GM20431 (cell line): ENCODE measurements at regions not wholly inside any gene's neighbourhood (a gene's known extent, or its start where the extent isn't known, plus 50 kb on each side); places are given as distances from the start of the nearest gene placed in this dataset.
"Not testable (repeated sequence)": the region's sequence is repeated elsewhere in the genome, so short reads cannot be mapped to it uniquely, and the experiment has no call there.

Source experiments
- in situ Hi-C: fragments of 300-500 bp; cut with MseI, MboI; formaldehyde crosslinking; loops from one replicate; pipeline ENCODE4 v1.15.0; 2020; ENCODE audit warnings: low sequenced_read_pairs; ENCODE audit not compliant: unreplicated experiment

DNA sequence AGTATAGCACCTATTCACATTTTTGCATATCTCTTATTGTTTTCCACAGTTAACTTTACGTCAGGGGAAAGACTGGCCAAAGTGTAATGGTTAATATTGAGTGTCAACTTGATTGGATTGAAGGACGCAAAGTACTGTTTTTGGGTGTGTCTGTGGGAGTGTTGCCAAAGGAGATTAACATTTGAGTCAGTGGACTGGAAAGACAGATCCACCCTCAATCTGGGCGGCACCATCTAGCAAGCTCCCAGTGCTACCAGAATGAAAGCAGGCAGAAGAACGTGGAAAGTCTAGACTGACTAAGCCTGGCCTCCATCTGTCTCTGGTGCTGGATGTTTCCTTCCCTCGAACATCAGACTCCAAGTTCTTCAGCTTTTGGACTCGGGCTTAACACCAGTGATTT is 1900.7 kb upstream of the RAG2 start:
- in situ Hi-C loops = no loop called here

- in situ Hi-C loops = no loop called here
These were observed 1894.0 kb upstream of the RAG2 start for GRCh38 chr11:38491986-38492385.

DNA sequence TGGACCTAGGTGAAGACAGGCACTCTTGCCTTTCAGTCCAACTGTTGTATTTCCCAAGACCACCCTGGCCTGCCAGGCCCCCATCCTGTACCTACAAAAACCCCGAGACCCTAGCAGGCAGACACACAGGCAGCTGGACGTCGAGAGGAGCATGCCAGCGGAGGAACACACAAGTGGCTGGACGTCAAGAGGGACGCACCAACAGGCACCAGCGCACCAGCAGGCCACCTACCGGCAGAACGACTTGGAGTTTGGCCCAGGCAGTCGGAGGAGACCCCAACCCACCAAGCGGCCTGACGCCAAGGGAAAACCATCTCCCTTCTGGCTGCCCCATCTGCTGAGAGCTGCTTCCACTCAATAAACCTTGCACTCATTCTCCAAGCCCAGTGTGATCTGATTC is 1883.4 kb upstream of the RAG2 start:
- in situ Hi-C loops = no loop called here

DNA sequence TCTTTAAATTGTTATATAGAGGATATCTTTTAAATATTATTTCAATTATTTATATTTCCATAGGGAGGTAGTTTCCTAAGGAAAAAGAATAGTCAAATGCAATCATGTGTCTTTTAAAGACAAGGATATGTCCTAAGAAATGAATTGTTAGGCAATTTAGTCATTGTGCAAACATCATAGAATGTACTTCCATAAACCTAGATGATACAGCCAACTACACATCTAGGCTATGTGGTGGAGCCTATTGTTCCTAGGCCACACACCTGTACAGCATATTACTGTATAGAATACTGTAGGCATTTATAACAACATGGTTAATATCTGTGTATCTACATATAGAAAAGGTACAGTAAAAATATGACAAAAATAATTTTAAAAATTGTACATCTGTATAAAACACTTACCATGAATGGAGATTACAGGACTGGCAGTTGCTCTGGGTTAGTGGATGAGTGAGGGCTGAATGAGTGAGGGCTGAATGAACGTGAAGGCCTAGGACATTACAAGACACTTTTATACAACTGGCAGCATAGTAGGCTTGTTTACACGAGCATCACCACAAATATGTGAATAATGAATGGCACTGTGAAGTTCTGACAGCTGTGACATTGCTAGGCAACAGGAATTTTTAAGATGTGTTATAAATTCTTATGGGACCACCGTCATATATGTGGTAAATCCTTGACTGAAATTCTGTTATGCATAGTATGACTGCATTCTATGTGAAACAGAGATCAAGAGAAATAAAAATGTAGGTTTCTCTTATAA is 1879.0 kb upstream of the RAG2 start:
- in situ Hi-C loops = no loop called here

- in situ Hi-C loops = no loop called here
These were observed 1863.7 kb upstream of the RAG2 start for GRCh38 chr11:38461751-38462150.

- in situ Hi-C loops = no loop called here
These were observed 1862.9 kb upstream of the RAG2 start for GRCh38 chr11:38460896-38461295.

GRCh38 chr11:38460429-38460828 is 1862.4 kb upstream of the RAG2 start:
- in situ Hi-C loops = no loop called here

DNA sequence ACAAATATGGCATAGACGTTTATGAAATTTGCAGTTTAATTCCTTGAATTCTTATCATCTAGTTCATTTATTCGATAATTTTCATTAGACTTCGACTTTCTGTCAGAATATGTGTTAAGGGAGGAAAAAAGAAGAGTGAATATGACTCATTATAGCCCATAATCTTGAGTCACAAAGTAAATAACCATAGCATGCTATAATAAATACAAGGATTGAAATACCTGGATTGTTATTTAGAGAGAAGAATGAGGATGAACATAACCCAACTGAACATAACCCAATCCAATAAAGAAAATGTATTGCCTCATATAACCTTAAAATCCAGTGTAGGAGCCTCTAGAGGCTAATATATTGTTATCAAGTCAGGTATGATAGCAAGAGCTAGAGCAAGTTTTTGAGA is 1858.3 kb upstream of the RAG2 start:
- in situ Hi-C loops = no loop called here

DNA sequence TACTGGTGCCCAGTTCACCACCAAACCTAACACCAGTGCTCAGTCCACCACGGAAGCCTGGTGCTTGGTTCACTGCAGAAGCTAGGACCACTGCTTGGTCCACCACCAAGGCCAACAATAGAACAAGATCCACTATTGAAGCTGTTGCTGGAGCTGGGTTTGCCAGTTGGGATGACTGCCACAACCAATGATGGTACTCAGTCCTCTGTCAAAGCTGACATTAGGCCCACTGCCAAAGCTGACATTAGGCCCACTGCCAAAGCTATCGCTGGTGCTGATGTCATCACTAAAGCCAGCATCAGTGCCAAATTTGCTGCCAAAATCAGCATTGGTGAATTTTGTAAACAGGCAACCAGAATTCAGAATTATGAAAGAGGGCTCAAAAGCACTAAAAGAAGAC is 1850.2 kb upstream of the RAG2 start:
- in situ Hi-C loops = no loop called here

- in situ Hi-C loops = no loop called here
These were observed 1848.3 kb upstream of the RAG2 start for GRCh38 chr11:38446336-38446735.

DNA sequence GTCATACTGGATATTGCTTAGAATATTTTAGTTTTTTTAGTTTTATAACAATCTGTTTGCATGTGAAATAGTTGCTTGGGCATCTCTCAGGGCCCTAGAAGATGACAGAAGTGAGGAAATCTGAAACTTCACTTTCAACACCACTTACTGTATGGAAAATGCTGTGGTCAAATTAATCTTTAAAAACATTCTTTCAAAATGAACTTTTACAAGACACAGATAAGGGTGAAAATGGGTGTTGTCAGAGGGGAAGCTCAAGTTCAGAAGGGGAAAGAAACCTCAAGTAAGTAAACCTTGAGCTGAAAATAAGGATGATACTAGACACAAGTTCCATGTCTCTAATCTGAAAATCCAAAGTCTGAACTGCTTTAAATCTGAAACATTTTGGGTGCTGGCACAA is 1840.1 kb upstream of the RAG2 start:
- in situ Hi-C loops = no loop called here

DNA sequence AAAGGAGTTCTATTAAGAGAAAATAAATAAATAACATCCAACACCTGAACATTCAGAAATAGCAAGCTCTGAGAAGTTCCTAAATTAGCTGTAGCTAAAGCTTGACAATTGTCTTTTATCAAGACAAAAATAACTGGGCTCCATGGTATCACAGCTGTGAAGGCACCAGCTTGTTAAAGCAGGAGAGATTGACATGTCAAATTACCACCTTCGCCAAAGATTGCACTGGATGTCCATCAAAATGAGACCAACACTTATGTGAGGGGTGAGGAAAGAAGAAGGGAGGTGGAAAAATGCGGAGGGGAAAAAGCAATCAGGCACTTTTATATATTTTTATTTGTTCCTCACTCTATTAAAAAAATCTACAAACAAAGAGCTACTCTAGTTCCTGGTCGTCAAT is 1827.5 kb upstream of the RAG2 start:
- in situ Hi-C loops = no loop called here

DNA sequence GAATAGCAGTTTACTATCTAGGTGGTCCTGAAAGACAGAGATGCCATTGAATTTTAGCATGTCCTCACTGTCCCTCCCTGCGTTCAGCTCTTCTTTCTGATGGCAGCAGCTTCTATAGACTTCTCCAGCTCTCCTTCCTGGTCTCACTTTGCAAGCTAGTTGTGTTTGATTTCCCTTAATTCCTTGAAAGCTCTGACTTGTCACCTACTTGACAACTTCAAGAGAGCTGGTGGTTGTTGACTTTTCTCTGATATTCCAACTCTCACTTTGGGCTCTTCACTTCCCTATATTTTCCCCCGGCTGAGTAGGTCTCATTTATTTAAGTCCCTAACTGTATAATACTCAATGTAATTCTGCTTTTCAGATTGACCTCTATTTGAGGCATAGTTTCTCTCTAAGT is 1825.0 kb upstream of the RAG2 start:
- in situ Hi-C loops = no loop called here

DNA sequence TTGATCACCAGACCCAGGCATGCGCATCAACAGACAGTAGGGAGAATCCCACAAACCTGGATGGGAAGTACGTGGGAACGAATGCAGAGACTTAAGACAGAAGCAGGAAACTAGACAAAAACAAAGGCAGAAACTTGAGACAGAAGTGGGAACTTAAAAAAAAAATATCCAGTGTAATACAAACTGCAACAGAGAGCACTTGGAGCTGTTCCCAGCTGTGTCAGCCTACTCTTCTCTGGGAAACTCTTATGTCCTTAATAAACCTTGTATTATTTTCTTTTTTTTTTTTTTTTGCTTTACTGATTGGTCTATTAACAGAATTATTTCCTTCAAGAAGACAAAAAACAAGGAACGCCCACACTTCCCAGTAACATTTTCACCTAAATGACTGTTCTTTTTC is 1818.1 kb upstream of the RAG2 start:
- in situ Hi-C loops = no loop called here

DNA sequence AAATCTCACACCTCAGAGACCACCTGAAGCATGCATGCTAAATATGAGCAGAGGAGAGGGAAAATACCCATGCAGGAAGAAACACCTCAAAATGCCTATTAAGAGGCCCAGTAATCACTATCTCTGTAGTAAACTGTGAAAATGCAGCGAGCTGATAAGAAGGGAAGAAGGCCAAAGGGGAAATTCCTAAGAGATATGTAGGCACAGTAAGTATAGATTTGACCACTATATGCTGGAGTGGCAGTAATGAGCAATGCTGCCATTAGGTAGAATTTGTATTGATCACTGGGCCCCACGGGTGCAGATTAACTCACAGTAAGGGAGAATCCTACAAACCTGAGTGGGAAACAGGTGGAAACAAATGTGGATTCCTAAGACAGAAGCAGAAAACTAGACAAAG is 1813.1 kb upstream of the RAG2 start:
- in situ Hi-C loops = no loop called here

DNA sequence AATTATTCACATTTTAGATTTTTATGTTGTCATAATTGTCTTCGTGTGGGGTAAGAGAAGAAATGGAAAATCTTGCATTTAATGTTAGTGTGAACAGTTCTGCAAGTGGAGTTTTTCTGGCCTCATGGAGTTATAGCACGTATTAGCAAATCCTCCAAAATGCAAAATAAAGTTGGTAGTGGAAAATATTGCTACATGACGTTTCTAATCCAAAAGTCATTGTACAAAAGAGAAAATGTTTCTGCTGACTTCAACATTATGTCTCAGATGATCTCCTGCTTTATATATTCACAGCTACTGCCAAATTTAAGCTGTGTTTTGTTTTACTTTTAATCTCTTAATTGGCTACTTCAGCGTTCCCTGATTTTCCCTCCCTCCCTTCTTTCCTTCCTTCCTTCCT is 1804.0 kb upstream of the RAG2 start:
- in situ Hi-C loops = no loop called here

GRCh38 chr11:38392176-38392575 is 1794.1 kb upstream of the RAG2 start:
- in situ Hi-C loops = no loop called here

DNA sequence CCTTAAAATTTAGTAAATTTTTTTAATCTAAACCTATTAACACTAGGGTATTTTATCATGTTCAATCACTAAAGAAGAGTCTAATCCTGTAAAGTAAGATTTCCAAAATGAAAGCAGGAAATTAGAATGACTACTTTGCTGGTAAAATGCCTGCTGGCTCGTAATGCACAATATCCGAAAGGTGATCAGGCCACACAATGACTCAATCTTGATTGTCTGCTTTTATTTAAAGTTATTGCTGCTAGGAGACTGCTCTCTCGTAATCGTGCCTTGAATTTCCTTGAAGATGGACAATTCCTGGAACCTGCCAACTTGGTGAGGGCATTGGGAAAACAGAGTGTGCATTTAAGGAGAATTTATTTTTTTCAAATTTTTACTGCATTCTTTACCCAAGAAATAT is 1786.5 kb upstream of the RAG2 start:
- in situ Hi-C loops = no loop called here

- in situ Hi-C loops = no loop called here
These were observed 1767.2 kb upstream of the RAG2 start for GRCh38 chr11:38365274-38365673.

- in situ Hi-C loops = no loop called here
These were observed 1758.2 kb upstream of the RAG2 start for GRCh38 chr11:38356255-38356654.

DNA sequence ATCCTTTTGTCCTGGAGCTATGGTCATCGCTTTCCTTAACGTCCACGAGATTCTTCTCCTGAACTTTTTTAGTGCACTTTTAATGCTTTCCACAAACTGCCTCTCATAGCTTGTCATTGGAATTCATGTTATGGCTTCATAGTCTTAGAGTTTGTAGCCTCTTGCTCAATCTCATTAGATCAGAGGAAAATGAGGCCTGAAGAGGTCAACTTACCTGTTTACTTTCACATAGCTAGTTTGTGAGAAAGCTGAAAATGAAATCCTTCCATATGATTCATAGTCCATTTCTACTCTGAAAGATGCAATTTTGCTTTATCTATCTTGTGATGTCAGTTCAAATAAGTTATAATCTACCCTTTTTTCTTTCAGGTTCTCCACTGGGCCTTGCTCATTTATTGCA is 1747.2 kb upstream of the RAG2 start:
- in situ Hi-C loops = no loop called here

DNA sequence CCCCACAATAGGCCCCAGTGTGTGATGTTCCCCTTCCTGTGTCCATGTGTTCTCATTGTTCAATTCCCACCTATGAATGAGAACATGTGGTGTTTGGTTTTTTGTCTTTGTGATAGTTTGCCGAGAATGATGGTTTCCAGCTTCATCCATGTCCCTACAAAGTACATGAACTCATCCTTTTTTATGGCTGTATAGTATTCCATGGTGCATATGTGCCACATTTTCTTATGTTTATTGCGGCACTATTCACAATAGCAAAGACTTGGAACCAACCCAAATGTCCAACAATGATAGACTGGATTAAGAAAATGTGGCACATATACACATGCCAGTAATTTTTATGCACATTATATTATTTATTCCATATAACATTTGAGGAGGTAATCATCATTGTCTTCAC is 1743.6 kb upstream of the RAG2 start:
- in situ Hi-C loops = not testable (repeated sequence)
